ENCODE measurements at regions not wholly inside any gene's neighbourhood (a gene's known extent, or its start where the extent isn't known, plus 50 kb on each side); places are given as distances from the start of the nearest gene placed in this dataset.

DNA sequence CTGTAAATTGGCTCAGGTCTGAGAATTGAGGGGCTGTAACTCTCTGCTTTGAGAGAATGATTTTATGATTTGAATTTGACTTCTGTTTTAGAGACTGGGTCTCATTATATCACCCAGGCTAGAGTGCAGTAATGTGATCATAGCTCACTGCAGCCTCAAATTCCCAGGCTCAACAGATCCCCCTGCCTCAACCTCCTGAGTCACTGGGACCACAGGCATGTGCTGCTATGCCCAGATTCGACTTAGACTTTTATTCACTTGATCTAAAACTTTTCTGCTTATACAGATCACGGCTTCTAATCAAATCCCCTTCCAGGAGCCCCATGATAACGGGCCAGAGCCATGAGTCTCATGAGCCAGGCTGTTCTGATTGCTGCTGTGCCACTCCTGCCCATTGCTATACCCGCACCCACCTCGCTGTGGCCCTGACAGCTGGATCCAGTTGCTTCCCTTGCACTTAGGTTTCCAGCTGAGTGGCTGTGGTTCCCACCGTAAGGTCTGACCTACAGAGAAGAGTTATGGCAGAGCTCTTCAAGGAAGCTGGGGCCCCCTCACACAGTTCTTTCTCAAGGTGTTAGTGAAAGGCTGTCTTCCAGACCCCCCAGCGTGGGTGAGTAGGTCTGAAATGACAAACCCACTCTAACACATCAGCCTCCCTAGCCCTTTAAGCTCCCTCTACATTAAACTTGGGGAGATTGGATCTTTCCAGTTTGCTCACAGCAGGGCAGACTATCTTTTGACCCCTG, 251.2 kb upstream of the SGCG start (continued):
- no peak for TF ChIP-seq KDM5A (IDR thresholded peaks at IDR 0.05; ENCODE audit: low read length)
- TF ChIP-seq KDM4A (IDR thresholded peaks at IDR 0.05; ENCODE audit: low read depth, low read length, severe bottlenecking): no peak
